Ectodermal cell (in vitro differentiated cells): ENCODE measurements at regions not wholly inside any gene's neighbourhood (a gene's known extent, or its start where the extent isn't known, plus 50 kb on each side); places are given as distances from the start of the nearest gene placed in this dataset.
"Not testable (repeated sequence)": the region's sequence is repeated elsewhere in the genome, so short reads cannot be mapped to it uniquely, and the experiment has no call there.

Experiments used
- H3K27ac ChIP-seq: 2 replicates; pipeline ENCODE4 v1.7.0; 2013; ENCODE audit warnings: mild to moderate bottlenecking, low read depth, low read length; ENCODE audit not compliant: insufficient read depth, poor library complexity, severe bottlenecking
- H3K27me3 ChIP-seq: 2 replicates; pipeline ENCODE4 v1.7.0; 2013; ENCODE audit warnings: mild to moderate bottlenecking, low read length; ENCODE audit not compliant: insufficient read depth, control insufficient read depth, poor library complexity, severe bottlenecking
- H3K36me3 ChIP-seq: one replicate; pipeline ENCODE4 v1.7.0; 2013; ENCODE audit warnings: low read length; ENCODE audit not compliant: control insufficient read depth, insufficient read depth
- H3K4me1 ChIP-seq: one replicate; pipeline ENCODE4 v1.7.0; 2013; ENCODE audit warnings: low read length; ENCODE audit not compliant: control insufficient read depth, insufficient read depth
- H3K4me3 ChIP-seq: 2 replicates; pipeline ENCODE4 v1.7.0; 2013; ENCODE audit warnings: low read depth, low read length, control low read depth; ENCODE audit not compliant: insufficient read depth
- H3K9me3 ChIP-seq: 2 replicates; pipeline ENCODE4 v1.7.0; 2013; ENCODE audit warnings: mild to moderate bottlenecking, low read length, moderate library complexity; ENCODE audit not compliant: control insufficient read depth
- WGBS, 2 experiments: methylation state at CpG; one replicate each; pipeline ENCODE4 v1.1.7; 2013; ENCODE audit warnings: missing lambda C conversion rate in 2 of 2; 5-methylcytosine and 5-hydroxymethylcytosine counted together

DNA sequence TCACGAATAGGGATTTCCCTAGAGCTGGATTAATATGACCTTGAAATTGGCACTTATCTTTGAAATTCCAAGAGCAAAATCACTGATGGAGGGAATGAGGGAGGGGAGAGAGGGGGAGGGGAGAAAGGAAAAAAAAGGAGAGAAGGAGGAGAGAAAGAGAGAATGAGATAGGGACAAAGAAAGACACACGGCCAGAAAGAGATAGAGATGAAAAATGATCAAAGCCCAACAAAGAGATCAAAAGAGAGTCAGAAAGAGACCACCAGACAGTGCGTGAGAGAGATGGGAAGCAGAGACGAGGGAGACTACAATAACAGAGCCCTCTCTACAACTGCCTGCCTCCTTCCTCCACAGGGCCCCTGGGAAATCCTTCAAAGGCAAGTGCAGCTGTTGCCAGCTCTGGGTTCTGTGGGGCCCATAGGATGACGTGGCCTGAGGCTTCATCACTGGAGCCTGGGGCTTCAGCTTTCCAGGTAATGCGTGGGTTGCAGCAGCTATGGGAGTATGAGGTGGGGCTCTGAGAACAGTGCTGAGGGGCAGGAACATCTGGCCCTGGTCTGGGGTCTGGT is 58.3 kb upstream of the SHB start:
- no peaks in the 10 kb centered on the region for H3K27me3 ChIP-seq
- H3K36me3 ChIP-seq: no peaks in the 10 kb centered on the region
- no peaks in the 10 kb centered on the region for H3K4me1 ChIP-seq
- H3K27ac ChIP-seq: no peak overlapping the region
- H3K4me3 ChIP-seq: no peak overlapping the region
- WGBS, 2 experiments: 91 to 92% methylated on average over 6 of the region's 6 CpGs
- no peaks in the 10 kb centered on the region for H3K9me3 ChIP-seq

DNA sequence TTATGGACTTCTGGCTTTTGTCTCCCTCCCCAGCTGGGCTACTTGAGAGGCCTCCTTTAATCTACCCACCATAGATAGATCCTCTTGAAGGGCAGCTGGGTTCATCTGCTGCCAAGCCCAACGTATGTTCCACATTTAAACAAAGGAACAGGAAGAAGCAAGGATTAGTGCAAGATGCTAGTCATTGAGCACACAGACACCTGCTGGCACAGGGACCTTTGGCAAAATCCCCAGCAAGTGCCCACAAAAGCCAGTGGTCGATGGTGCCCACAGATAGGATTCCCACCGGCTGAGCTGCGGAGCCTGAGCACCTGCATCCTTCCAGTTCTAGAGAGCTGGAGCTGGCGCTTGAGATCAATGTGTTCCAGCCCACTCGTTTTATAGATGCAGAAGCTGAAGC is 57.7 kb upstream of the SHB start:
- Histone ChIP-seq H3K4me3 (no peak overlapping the region), H3K27ac (no peak overlapping the region), H3K36me3 (no peaks in the 10 kb centered on the region), H3K4me1 (no peaks in the 10 kb centered on the region), H3K27me3 (no peaks in the 10 kb centered on the region), H3K9me3 (no peaks in the 10 kb centered on the region)
- 85 to 92% methylated on average over 6 of the region's 6 CpGs for WGBS, 2 experiments

DNA sequence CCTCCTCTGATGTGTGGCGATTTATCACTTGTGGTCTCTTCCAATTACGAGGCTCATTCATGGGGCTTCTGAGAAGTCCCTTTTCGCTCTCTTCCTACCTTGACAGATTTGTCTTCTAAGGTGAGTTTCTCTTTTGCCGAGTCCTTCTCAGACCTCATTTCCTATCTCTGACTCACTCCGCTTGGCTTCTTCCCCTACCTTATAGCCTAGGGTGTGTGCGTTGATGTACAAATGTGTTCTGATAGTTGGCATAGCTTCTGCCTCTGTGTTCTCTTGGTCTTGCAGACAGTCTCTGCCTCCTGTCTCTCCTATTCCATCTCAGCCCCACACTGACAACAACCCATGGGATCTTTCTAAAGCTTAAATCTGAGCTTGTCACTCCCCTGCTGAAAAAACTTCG is 56.9 kb upstream of the SHB start:
- Histone ChIP-seq H3K36me3 (no peaks in the 10 kb centered on the region), H3K27ac (no peak overlapping the region)
- WGBS, 2 experiments: 93 to 95% methylated on average over 4 to 7 of the region's 7 CpGs

DNA sequence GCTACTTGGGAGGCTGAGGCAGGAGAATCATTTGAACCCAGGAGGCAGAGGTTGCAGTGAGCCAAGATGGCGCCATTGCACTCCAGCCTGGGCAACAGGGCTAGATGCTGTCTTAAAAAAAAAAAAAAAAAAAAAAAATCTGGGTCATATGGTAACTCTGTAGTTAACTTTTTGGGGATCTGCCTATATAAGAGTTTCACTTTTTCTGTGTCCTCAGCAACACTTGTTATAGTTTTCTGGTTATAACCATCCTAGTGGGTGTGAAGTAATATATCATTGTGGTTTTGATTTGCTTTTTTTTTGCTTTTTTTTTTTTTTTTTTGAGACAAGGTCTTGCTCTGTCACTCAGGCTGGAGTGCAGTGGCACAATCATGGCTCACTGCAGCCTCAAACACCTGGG is 54.3 kb upstream of the SHB start:
- WGBS, 2 experiments: 73 to 83% methylated on average over 1 of the region's 1 CpG
- not testable (repeated sequence) for H3K36me3 ChIP-seq, H3K4me3 ChIP-seq, H3K9me3 ChIP-seq, H3K27ac ChIP-seq, H3K27me3 ChIP-seq, H3K4me1 ChIP-seq

More for the DNA sequence above, 56.9 kb upstream of the SHB start:
- Histone ChIP-seq H3K27me3 (no peaks in the 10 kb centered on the region), H3K9me3 (no peaks in the 10 kb centered on the region), H3K4me3 (no peak overlapping the region), H3K4me1 (no peaks in the 10 kb centered on the region)

DNA sequence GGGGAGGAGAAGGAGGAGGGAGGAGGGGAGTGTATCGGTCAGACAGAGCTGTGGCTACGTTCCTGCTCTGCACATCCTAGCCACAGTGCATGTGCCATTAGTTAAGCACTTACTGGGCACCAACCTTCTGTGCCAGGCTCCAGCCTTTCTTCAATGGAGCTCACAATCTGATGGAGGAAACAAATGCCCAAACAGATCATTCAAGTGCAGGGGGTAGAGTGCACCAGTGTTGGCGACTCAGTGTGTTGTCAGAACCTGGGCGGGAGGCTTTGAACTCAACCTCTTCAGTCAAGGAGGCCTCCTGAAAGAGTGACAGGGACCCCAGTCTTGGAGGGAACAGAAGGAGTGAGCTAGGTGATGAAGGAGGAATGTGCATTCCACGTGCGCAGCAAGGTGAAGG is 51.9 kb upstream of the SHB start:
- no peaks in the 10 kb centered on the region for H3K36me3 ChIP-seq
- H3K27ac ChIP-seq: no peak overlapping the region
- H3K9me3 ChIP-seq: no peaks in the 10 kb centered on the region
- no peak overlapping the region for H3K4me3 ChIP-seq
- WGBS, 2 experiments: 93 to 94% methylated on average over 5 of the region's 6 CpGs
- H3K4me1 ChIP-seq: peaks cover 6% of the 10 kb centered on the region
- no peaks in the 10 kb centered on the region for H3K27me3 ChIP-seq

DNA sequence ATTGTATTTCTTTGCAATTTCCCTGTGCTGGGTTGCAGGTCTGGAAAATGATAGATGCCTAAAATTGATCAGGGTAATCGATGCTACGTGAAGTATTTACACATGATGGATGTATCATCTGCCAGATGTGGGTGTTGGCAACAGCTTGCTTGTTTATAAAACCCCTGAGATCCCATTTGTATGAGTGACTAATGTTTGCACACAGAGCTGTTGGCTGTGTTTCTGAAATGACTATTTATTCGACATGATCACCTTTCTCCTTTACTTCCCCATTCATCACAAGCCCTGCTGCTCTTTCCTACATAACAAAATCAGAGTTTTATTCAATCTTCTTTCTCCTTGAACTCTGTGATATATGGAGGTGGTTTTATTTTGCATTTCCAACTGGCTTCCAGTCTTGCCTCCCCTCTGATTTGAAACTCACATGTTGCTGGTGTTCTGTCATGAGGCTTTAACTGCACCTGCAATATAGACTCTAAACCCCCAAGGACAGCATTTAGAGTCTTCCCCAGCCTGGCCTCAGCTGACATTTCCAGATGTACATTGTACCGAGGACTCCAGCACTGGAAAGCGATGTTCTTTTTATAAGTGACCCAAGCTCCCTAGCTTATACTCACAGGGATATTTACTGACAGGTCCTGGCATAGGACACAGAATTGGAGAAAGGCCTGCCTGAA is 50.7 kb upstream of the SHB start:
- Histone ChIP-seq H3K36me3 (no peaks in the 10 kb centered on the region), H3K4me3 (no peak overlapping the region), H3K27me3 (no peaks in the 10 kb centered on the region), H3K4me1 (peaks cover 6% of the 10 kb centered on the region), H3K9me3 (no peaks in the 10 kb centered on the region), H3K27ac (no peak overlapping the region)
- 93 to 98% methylated on average over 5 of the region's 5 CpGs for WGBS, 2 experiments

DNA sequence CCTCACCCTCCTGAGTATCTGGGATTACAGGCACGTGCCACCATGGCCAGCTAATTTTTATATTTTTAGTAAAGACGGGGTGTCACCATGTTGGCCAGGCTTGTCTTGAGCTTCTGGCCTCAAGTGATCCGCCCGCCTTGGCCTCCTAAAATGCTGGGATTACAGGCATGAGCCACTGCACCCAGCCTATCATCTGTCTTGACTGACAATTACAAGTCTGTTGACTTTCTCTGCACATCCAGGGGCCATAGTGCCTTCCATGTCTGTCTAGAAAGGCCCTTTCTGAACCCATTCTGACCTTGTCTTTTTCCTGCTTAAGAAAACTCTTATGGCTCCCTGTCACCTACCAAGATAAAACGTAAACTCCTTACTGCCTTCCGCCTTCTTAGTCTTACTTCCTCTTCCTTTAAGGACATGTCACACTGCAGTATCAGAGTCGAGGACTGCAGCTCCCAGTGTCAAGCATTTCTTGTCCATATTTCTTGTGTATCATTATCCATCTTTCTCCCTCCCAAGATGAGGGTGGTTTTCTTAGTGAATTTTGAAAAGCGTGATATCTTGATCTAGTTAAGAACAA is 49.9 kb upstream of the SHB start:
- Histone ChIP-seq H3K27ac (no peak overlapping the region), H3K27me3 (no peaks in the 10 kb centered on the region), H3K4me1 (peaks cover 6% of the 10 kb centered on the region), H3K36me3 (no peaks in the 10 kb centered on the region), H3K9me3 (no peaks in the 10 kb centered on the region), H3K4me3 (no peak overlapping the region)
- 90 to 92% methylated on average over 8 of the region's 8 CpGs for WGBS, 2 experiments
